Naive thymus-derived CD4-positive, alpha-beta T cell (primary cell): ENCODE measurements at regions not wholly inside any gene's neighbourhood (a gene's known extent, or its start where the extent isn't known, plus 50 kb on each side); places are given as distances from the start of the nearest gene placed in this dataset.

ENCODE experiments used
- ATAC-seq: fragments of 150-1000 bp; cut with Tn5 transposase; 2 replicates; pipeline ENCODE4 v1.10.0; 2021; ENCODE audit warnings: mild to moderate bottlenecking, moderate library complexity
- CTCF ChIA-PET: fragments of 350-600 bp; sonication (Branson Sonifier 250); formaldehyde crosslinking; loops from one replicate; lab custom pipeline; 2021; ENCODE audit warnings: antibody characterized with exemption; lab: Charles Lee
- POLR2A ChIA-PET: fragments of 350-600 bp; sonication (Branson Sonifier 250); formaldehyde crosslinking; loops from one replicate; lab custom pipeline; 2021; ENCODE audit warnings: antibody characterized with exemption, inconsistent platforms; lab: Charles Lee
- DNase-seq, 9 donors: peaks; one replicate each; pipeline versions ENCODE4 v3.0.0 to v3.0.0-alpha.2; 2020 to 2022; ENCODE audit warnings: mixed read lengths in 1 of 9
- H3K27ac ChIP-seq: one replicate; pipeline ENCODE4 v1.7.0; 2013; ENCODE audit warnings: mild to moderate bottlenecking, low read depth, low read length, moderate library complexity
- H3K27me3 ChIP-seq, 2 donors: one replicate each; pipeline ENCODE4 v1.7.0; 2013; ENCODE audit warnings: low read length in 2 of 2, mild to moderate bottlenecking in 2 of 2, moderate library complexity in 2 of 2; ENCODE audit not compliant: control insufficient read depth in 2 of 2, insufficient read depth in 2 of 2
- H3K36me3 ChIP-seq, 3 experiments: 1 replicate in 2 of 3; 2 replicates in 1 of 3; pipeline ENCODE4 v1.7.0; 2013; ENCODE audit warnings: low read length in 3 of 3, mild to moderate bottlenecking in 3 of 3, moderate library complexity in 1 of 3; ENCODE audit not compliant: insufficient read depth in 3 of 3, control insufficient read depth in 2 of 3
- H3K4me1 ChIP-seq, 2 donors: one replicate each; pipeline ENCODE4 v1.7.0; 2013; ENCODE audit warnings: low read length in 2 of 2, mild to moderate bottlenecking in 2 of 2, moderate library complexity in 1 of 2; ENCODE audit not compliant: control insufficient read depth in 2 of 2, insufficient read depth in 2 of 2
- H3K4me3 ChIP-seq: 2 replicates; pipeline ENCODE4 v1.7.0; 2013; ENCODE audit warnings: mild to moderate bottlenecking, low read length
- H3K9me3 ChIP-seq, 3 experiments: 1 replicate in 2 of 3; 2 replicates in 1 of 3; pipeline ENCODE4 v1.7.0; 2013; ENCODE audit warnings: low read length in 3 of 3; ENCODE audit not compliant: control insufficient read depth in 2 of 3
- H3K27ac Mint-ChIP-seq, 9 donors: one replicate each; pipeline ENCODE4 v1.8.0; 2020 to 2022; ENCODE audit warnings: mixed read lengths in 9 of 9, mild to moderate bottlenecking in 8 of 9, moderate library complexity in 5 of 9, inconsistent platforms in 2 of 9
- H3K27me3 Mint-ChIP-seq, 5 donors: one replicate each; pipeline ENCODE4 v1.8.0; 2021 to 2022; ENCODE audit warnings: mixed read lengths in 5 of 5, mild to moderate bottlenecking in 1 of 5
- H3K36me3 Mint-ChIP-seq, 5 donors: one replicate each; pipeline ENCODE4 v1.8.0; 2020 to 2022; ENCODE audit warnings: mixed read lengths in 5 of 5, mild to moderate bottlenecking in 3 of 5, inconsistent platforms in 1 of 5
- H3K4me1 Mint-ChIP-seq, 7 donors: one replicate each; pipeline ENCODE4 v1.8.0; 2020 to 2022; ENCODE audit warnings: mixed read lengths in 7 of 7, mild to moderate bottlenecking in 3 of 7, inconsistent platforms in 1 of 7
- H3K4me3 Mint-ChIP-seq, 10 donors: one replicate each; pipeline ENCODE4 v1.8.0; 2020 to 2022; ENCODE audit warnings: mild to moderate bottlenecking in 10 of 10, mixed read lengths in 10 of 10, moderate library complexity in 6 of 10, inconsistent platforms in 2 of 10
- H3K9me3 Mint-ChIP-seq, 11 donors: one replicate each; pipeline ENCODE4 v1.8.0; 2020 to 2022; ENCODE audit warnings: mixed read lengths in 11 of 11, mild to moderate bottlenecking in 4 of 11, inconsistent platforms in 1 of 11, moderate library complexity in 1 of 11
- intact Hi-C, 2 donors: fragments of 100-400 bp; cut with micrococcal nuclease; formaldehyde crosslinking; loops; one replicate each; pipeline ENCODE4 v1.15.1; 2023

- Histone ChIP-seq H3K4me3 (no peak overlapping the region), H3K27ac (no peak overlapping the region), H3K9me3 (no peaks in the 10 kb centered on the region), H3K36me3 (no peaks in the 10 kb centered on the region), H3K27me3 (no peaks in the 10 kb centered on the region), H3K4me1 (no peaks in the 10 kb centered on the region)
- ChIA-PET CTCF (no interaction called here), POLR2A (no interaction called here)
- Mint-ChIP-seq H3K36me3 (no peaks in the 10 kb centered on the region), H3K4me1 (no peaks in the 10 kb centered on the region), H3K9me3 (peaks cover 0 to 18% (median 4%) of the 10 kb centered on the region in 11 donors), H3K27ac (no peak overlapping the region), H3K27me3 (no peaks in the 10 kb centered on the region), H3K4me3 (no peak overlapping the region)
- ATAC-seq = no peak
- no peak for DNase-seq
- intact Hi-C loops = no loop called here
Observed at GRCh38 chr17:12510535-12510934, 155.2 kb upstream of the MYOCD start.

GRCh38 chr17:12512694-12513355 lies 152.9 kb upstream of the MYOCD start:
- DNase-seq = no peak
- POLR2A ChIA-PET = no interaction called here

GRCh38 chr17:12514596-12514995 lies 151.1 kb upstream of the MYOCD start:
- no peaks in the 10 kb centered on the region for H3K36me3 Mint-ChIP-seq
- H3K9me3 Mint-ChIP-seq = peaks cover 0 to 15% (median 0%) of the 10 kb centered on the region in 11 donors
- no peaks in the 10 kb centered on the region for H3K27me3 Mint-ChIP-seq
- no peak overlapping the region for H3K27ac Mint-ChIP-seq
- Histone ChIP-seq H3K9me3 (no peaks in the 10 kb centered on the region), H3K27me3 (no peaks in the 10 kb centered on the region), H3K4me1 (no peaks in the 10 kb centered on the region), H3K36me3 (no peaks in the 10 kb centered on the region), H3K27ac (no peak overlapping the region), H3K4me3 (no peak overlapping the region)
- POLR2A ChIA-PET = no interaction called here
- DNase-seq (no peak), ATAC-seq (no peak)
- CTCF ChIA-PET = no interaction called here
- no peaks in the 10 kb centered on the region for H3K4me1 Mint-ChIP-seq
- intact Hi-C loops = no loop called here
- H3K4me3 Mint-ChIP-seq = no peak overlapping the region

More at GRCh38 chr17:12512694-12513355, 152.9 kb upstream of the MYOCD start:
- intact Hi-C loops = no loop called here
- Mint-ChIP-seq H3K4me3 (no peak overlapping the region), H3K36me3 (no peaks in the 10 kb centered on the region), H3K9me3 (peaks cover 0 to 21% (median 4%) of the 10 kb centered on the region in 11 donors), H3K4me1 (no peaks in the 10 kb centered on the region), H3K27ac (no peak overlapping the region), H3K27me3 (no peaks in the 10 kb centered on the region)
- no peaks in the 10 kb centered on the region for H3K4me1 ChIP-seq
- H3K4me3 ChIP-seq = no peak overlapping the region
- no peaks in the 10 kb centered on the region for H3K36me3 ChIP-seq
- CTCF ChIA-PET = no interaction called here
- H3K27ac ChIP-seq = no peak overlapping the region
- ATAC-seq = no peak
- no peaks in the 10 kb centered on the region for H3K27me3 ChIP-seq
- no peaks in the 10 kb centered on the region for H3K9me3 ChIP-seq

GRCh38 chr17:12519956-12520594 lies 145.6 kb upstream of the MYOCD start:
- Mint-ChIP-seq H3K27me3 (no peaks in the 10 kb centered on the region), H3K36me3 (no peaks in the 10 kb centered on the region), H3K4me3 (no peak overlapping the region), H3K4me1 (no peaks in the 10 kb centered on the region), H3K9me3 (peaks cover 0 to 10% (median 3%) of the 10 kb centered on the region in 11 donors), H3K27ac (no peak overlapping the region)
- Histone ChIP-seq H3K27me3 (no peaks in the 10 kb centered on the region), H3K4me1 (no peaks in the 10 kb centered on the region), H3K9me3 (no peaks in the 10 kb centered on the region), H3K4me3 (no peak overlapping the region), H3K36me3 (no peaks in the 10 kb centered on the region), H3K27ac (no peak overlapping the region)
- POLR2A ChIA-PET = no interaction called here
- DNase-seq (no peak), ATAC-seq (no peak)
- intact Hi-C loops = no loop called here
- CTCF ChIA-PET = no interaction called here

GRCh38 chr17:12521416-12521815 lies 144.3 kb upstream of the MYOCD start:
- ChIA-PET CTCF (no interaction called here), POLR2A (no interaction called here)
- no peaks in the 10 kb centered on the region for H3K36me3 ChIP-seq
- Mint-ChIP-seq H3K27me3 (no peaks in the 10 kb centered on the region), H3K27ac (no peak overlapping the region), H3K4me1 (no peaks in the 10 kb centered on the region), H3K36me3 (no peaks in the 10 kb centered on the region), H3K4me3 (no peak overlapping the region), H3K9me3 (peaks cover 0 to 5% (median 3%) of the 10 kb centered on the region in 11 donors)
- H3K4me1 ChIP-seq = no peaks in the 10 kb centered on the region
- DNase-seq = no peak
- no peak for ATAC-seq
- H3K27me3 ChIP-seq = no peaks in the 10 kb centered on the region
- no peak overlapping the region for H3K4me3 ChIP-seq
- no peaks in the 10 kb centered on the region for H3K9me3 ChIP-seq
- intact Hi-C loops = no loop called here
- no peak overlapping the region for H3K27ac ChIP-seq

- H3K27me3 ChIP-seq = no peaks in the 10 kb centered on the region
- intact Hi-C loops = no loop called here
- ChIA-PET CTCF (no interaction called here), POLR2A (no interaction called here)
- no peak overlapping the region for H3K27ac Mint-ChIP-seq
- no peaks in the 10 kb centered on the region for H3K27me3 Mint-ChIP-seq
- H3K27ac ChIP-seq = no peak overlapping the region
- no peaks in the 10 kb centered on the region for H3K9me3 ChIP-seq
- H3K4me1 ChIP-seq = no peaks in the 10 kb centered on the region
- no peaks in the 10 kb centered on the region for H3K36me3 Mint-ChIP-seq
- H3K4me1 Mint-ChIP-seq = no peaks in the 10 kb centered on the region
- DNase-seq (no peak), ATAC-seq (no peak)
- no peak overlapping the region for H3K4me3 Mint-ChIP-seq
- H3K4me3 ChIP-seq = no peak overlapping the region
- H3K9me3 Mint-ChIP-seq = peaks cover 0 to 5% (median 2%) of the 10 kb centered on the region in 11 donors
- no peaks in the 10 kb centered on the region for H3K36me3 ChIP-seq
Observed at GRCh38 chr17:12522336-12522735, 143.4 kb upstream of the MYOCD start.

- Histone ChIP-seq H3K4me1 (no peaks in the 10 kb centered on the region), H3K9me3 (no peaks in the 10 kb centered on the region), H3K36me3 (no peaks in the 10 kb centered on the region), H3K27ac (no peak overlapping the region), H3K4me3 (no peak overlapping the region), H3K27me3 (no peaks in the 10 kb centered on the region)
- ChIA-PET POLR2A (no interaction called here), CTCF (no interaction called here)
- intact Hi-C loops = no loop called here
- H3K9me3 Mint-ChIP-seq = peaks cover 0 to 5% (median 2%) of the 10 kb centered on the region in 11 donors
- DNase-seq (no peak), ATAC-seq (no peak)
- H3K4me3 Mint-ChIP-seq = no peak overlapping the region
- no peaks in the 10 kb centered on the region for H3K4me1 Mint-ChIP-seq
- no peaks in the 10 kb centered on the region for H3K36me3 Mint-ChIP-seq
- no peak overlapping the region for H3K27ac Mint-ChIP-seq
- no peaks in the 10 kb centered on the region for H3K27me3 Mint-ChIP-seq
Observed at GRCh38 chr17:12522743-12523183, 142.9 kb upstream of the MYOCD start.
